GM20000 (cell line): ENCODE measurements at regions not wholly inside any gene's neighbourhood (a gene's known extent, or its start where the extent isn't known, plus 50 kb on each side); places are given as distances from the start of the nearest gene placed in this dataset.
A peak's percentile ranks its signal among the peaks of the same experiment; 100 is the strongest.

Experiments
- DNase-seq: peaks from one replicate; pipeline ENCODE4 v3.0.0; 2012; ENCODE audit warnings: low spot score
- TF ChIP-seq, protein P1 (sequence below): IDR thresholded peaks from 2 replicates; pipeline ENCODE4 v1.5.1; 2012; ENCODE audit warnings: mild to moderate bottlenecking, control low read depth; ENCODE audit errors: extremely low read depth, missing control alignments

DNA sequence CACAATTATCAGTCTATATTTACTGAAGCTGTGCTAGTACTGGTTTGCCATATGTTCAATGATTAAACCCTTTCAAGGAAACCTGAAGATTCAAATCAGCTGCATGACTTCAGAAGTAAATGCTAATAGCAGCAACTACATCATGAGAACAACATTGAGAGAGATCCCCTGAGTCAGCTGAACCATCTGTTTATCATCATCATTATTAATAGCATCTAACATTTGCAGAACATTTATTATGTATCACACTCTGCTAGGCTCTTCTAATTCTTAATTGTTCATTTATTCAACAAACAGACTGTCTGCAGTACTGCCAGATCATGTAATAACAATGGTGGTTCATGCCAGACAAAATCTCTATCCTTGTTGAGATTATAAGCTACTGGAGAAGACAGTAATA, 157.4 kb downstream of the KLHL28 start:
- TF ChIP-seq, protein P1, sequence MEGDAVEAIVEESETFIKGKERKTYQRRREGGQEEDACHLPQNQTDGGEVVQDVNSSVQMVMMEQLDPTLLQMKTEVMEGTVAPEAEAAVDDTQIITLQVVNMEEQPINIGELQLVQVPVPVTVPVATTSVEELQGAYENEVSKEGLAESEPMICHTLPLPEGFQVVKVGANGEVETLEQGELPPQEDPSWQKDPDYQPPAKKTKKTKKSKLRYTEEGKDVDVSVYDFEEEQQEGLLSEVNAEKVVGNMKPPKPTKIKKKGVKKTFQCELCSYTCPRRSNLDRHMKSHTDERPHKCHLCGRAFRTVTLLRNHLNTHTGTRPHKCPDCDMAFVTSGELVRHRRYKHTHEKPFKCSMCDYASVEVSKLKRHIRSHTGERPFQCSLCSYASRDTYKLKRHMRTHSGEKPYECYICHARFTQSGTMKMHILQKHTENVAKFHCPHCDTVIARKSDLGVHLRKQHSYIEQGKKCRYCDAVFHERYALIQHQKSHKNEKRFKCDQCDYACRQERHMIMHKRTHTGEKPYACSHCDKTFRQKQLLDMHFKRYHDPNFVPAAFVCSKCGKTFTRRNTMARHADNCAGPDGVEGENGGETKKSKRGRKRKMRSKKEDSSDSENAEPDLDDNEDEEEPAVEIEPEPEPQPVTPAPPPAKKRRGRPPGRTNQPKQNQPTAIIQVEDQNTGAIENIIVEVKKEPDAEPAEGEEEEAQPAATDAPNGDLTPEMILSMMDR = no peak
- DNase-seq = no peak

DNA sequence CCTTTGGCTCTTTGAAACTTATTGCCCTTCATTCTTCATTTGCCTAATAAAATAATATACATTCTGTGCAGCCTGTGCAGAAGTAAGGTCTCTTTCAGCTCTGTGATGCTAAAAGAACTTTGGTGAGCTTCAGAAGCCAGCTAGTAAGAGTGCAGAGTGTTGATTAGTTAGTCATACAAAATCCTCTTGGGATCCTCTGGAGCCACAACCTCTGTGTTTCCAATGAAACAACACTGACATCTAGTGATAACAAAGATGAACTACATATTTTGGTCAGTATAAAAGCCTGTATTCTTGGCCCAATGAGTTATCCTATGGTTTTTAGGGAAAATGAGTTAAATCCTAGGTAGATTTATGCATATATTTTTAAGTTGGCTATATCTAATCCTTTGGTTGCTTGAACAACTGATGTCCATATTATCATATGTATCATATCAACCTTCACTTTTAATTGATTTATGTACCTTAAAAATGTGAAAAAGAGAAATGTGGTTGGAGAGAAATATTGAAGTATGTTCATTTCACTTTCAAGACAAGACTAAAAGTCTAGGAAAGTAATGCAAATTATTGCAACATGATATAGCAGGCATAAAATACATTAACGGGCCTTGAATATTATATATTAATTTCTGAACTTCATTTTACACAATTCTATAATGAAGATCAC, 158.4 kb downstream of the KLHL28 start:
- DNase-seq = peak; percentile 54
- TF ChIP-seq, protein P1 = no peak

DNA sequence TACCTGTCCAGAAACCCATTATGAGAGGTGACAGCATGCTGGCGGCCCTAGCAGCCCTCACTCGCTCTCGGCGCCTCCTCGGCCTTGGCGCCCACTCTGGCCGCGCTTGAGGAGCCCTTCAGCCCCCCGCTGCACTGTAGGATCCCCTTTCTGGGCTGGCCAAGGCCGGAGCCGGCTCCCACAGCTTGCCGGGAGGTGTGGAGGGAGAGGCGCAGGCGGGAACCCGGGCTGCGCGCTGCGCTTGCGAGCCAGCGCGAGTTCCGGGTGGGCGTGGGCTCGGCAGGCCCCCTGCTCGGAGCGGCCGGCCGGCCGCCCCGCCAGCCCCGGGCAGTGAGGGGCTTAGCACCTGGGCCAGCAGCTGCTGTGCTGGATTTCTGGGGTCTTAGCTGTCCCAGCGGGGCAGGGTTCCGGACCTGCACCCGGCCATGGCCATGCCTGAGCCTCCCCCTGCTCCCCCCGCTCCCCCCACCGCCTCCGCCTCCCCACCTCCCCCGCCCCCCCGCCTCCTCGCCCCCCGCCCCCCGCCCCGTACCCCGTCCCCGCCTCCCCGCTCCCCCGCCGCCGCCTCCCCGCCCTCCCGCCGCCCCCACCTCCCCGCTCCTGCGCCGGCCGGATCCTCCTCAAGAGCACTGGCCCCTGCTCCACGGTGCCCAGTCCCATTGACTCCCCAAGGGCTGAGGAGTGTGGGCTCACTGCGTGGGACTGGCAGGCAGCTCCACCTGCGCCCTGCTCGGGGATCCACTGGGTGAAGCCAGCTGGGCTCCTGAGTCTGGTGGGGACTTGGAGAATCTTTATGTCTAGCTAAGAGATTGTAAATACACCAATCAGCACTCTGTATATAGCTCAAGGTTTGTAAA, 163.1 kb downstream of the KLHL28 start:
- TF ChIP-seq, protein P1 = no peak

DNA sequence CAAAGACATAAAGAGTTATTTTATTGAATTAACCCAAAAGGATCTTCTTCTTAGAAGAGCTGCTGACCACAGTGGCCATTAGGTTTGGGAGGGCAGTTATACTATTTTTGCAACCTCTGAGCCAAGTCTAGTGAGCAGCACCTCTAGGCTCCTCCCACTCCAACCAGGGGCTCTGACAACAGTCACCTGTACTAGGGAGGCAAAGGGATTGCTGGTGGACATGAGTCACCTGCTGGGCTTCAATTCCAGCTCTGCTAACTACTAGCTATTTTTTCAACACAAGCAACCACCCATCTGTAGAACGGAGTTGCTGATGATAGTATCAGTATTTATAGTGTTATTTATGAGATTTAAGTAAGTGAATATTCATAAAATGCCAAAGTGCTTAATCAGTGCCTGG, 166.0 kb downstream of the KLHL28 start:
- no peak for DNase-seq
- TF ChIP-seq, protein P1 = no peak

More for the DNA sequence above, 163.1 kb downstream of the KLHL28 start:
- no peak for DNase-seq

DNA sequence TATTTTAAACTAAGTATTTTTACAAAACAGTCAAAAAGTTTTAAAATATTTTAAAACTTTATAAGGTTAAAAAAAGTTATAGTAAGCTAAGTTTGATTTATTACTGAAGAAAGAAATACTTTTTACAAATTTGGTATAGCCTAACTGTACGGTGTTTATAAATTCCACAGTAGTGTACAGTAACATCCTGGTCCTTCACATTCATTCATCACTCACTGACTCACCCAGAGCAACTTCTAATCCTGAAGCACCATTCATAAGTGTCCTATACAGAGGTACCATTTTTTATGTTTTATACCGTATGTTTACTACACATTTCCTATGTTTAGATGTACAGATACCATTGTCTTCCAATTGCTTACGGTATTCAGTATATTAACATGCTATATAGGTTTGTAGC, 170.0 kb downstream of the KLHL28 start:
- TF ChIP-seq, protein P1 = no peak
- DNase-seq = no peak

DNA sequence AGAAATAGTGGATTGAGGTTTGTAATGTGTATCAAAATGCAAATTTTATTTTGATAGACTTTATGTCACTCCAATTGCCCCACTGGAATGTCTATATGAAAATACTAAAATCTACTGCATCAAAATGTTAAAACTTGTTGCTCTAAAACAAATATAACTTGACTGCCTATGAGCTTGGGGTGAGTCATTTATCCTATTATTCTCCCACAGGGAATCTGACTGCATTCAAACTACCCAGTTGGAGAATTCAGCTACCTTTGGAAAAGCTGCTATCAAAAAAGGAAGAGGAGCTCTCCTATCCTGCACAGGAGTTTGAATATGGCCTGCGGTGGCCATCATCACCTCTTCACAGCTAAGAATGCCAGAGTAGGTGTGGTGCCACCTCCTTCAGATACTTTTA, 173.1 kb downstream of the KLHL28 start:
- DNase-seq = no peak

DNA sequence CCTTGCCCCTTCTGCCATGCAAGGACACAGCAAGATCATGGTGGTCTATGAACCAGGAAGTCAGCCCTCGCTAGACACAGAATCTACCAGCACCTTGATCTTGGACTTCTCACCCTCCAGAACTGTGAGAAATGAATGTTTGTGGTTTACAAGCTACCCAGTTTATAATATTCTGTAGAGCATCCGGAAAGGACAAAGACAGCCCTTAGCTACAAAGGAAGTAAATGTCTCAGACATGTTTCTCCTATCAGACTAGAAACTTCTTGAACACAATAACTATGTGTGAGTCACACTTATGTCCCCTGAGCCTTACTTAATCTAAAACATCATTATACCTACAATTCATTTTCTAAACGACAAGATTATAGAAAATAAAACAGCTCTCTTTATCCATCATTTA, 176.7 kb downstream of the KLHL28 start:
- no peak for DNase-seq
- TF ChIP-seq, protein P1 = no peak

More for the DNA sequence above, 173.1 kb downstream of the KLHL28 start:
- TF ChIP-seq, protein P1 = no peak
